ENCODE measurements at regions not wholly inside any gene's neighbourhood (a gene's known extent, or its start where the extent isn't known, plus 50 kb on each side); places are given as distances from the start of the nearest gene placed in this dataset.
A peak's percentile ranks its signal among the peaks of the same experiment; 100 is the strongest.
"Not testable (repeated sequence)": the region's sequence is repeated elsewhere in the genome, so short reads cannot be mapped to it uniquely, and the experiment has no call there.

GRCh38 chr5:145574889-145575573 is 260.1 kb downstream of the PRELID2 start:
- no peak for DNase-seq (ENCODE audit: low read depth)

GRCh38 chr5:145568581-145568980 is 266.6 kb downstream of the PRELID2 start:
- DNase-seq (ENCODE audit: low read depth), result no peak

- DNase-seq (ENCODE audit: low read depth), result no peak
Measured at GRCh38 chr5:145562931-145563330, 272.2 kb downstream of the PRELID2 start.

- no peak for DNase-seq (ENCODE audit: low read depth)
Measured at GRCh38 chr5:145558288-145558687, 276.9 kb downstream of the PRELID2 start.

GRCh38 chr5:145557345-145557744 is 277.8 kb downstream of the PRELID2 start:
- no peak for DNase-seq (ENCODE audit: low read depth)

- DNase-seq (ENCODE audit: low read depth), result no peak
Measured at GRCh38 chr5:145554399-145554798, 280.7 kb downstream of the PRELID2 start.

GRCh38 chr5:145553177-145553576 is 282.0 kb downstream of the PRELID2 start:
- DNase-seq (ENCODE audit: low read depth), result no peak

- DNase-seq (ENCODE audit: low read depth), result no peak
Measured at GRCh38 chr5:145551714-145552113, 283.4 kb downstream of the PRELID2 start.

GRCh38 chr5:145548097-145548496 is 287.0 kb downstream of the PRELID2 start:
- no peak for DNase-seq (ENCODE audit: low read depth)

GRCh38 chr5:145544401-145544800 is 290.7 kb downstream of the PRELID2 start:
- no peak for DNase-seq (ENCODE audit: low read depth)

GRCh38 chr5:145543968-145544367 is 291.2 kb downstream of the PRELID2 start:
- no peak for DNase-seq (ENCODE audit: low read depth)

- DNase-seq (ENCODE audit: low read depth), result no peak
Measured at GRCh38 chr5:145540375-145540774, 294.8 kb downstream of the PRELID2 start.

- no peak for DNase-seq (ENCODE audit: low read depth)
Measured at GRCh38 chr5:145539201-145539600, 295.9 kb downstream of the PRELID2 start.

GRCh38 chr5:145536133-145536532 is 299.0 kb downstream of the PRELID2 start:
- DNase-seq (ENCODE audit: low read depth), result no peak

GRCh38 chr5:145531038-145531734 is 304.0 kb downstream of the PRELID2 start:
- DNase-seq (ENCODE audit: low read depth), result no peak

GRCh38 chr5:145521523-145521922 is 313.6 kb downstream of the PRELID2 start:
- no peak for DNase-seq (ENCODE audit: low read depth)

GRCh38 chr5:145521066-145521465 is 314.1 kb downstream of the PRELID2 start:
- DNase-seq (ENCODE audit: low read depth), result no peak

- DNase-seq (ENCODE audit: low read depth), result no peak
Measured at GRCh38 chr5:145520335-145520734, 314.8 kb downstream of the PRELID2 start.

GRCh38 chr5:145517588-145517987 is 317.6 kb downstream of the PRELID2 start:
- not testable (repeated sequence) for DNase-seq (ENCODE audit: low read depth)

GRCh38 chr5:145511351-145511750 is 323.8 kb downstream of the PRELID2 start:
- no peak for DNase-seq (ENCODE audit: low read depth)

GRCh38 chr5:145510769-145511168 is 324.4 kb downstream of the PRELID2 start:
- no peak for DNase-seq (ENCODE audit: low read depth)

- peak; percentile 19 for DNase-seq (ENCODE audit: low read depth)
Measured at GRCh38 chr5:145510324-145510723, 324.8 kb downstream of the PRELID2 start.

- DNase-seq (ENCODE audit: low read depth), result no peak
Measured at GRCh38 chr5:145509336-145510136, 325.6 kb downstream of the PRELID2 start.
